ENCODE measurements at regions not wholly inside any gene's neighbourhood (a gene's known extent, or its start where the extent isn't known, plus 50 kb on each side); places are given as distances from the start of the nearest gene placed in this dataset.

GRCh38 chr6:74137911-74138310 is 441.9 kb downstream of the CD109 start:
- ATAC-seq: no peak
- no peak for TF ChIP-seq OSR1 (CRISPR knock-in tag; IDR thresholded peaks at IDR 0.05)
- TF ChIP-seq CSDC2 (CRISPR knock-in tag; IDR thresholded peaks at IDR 0.05): no peak
- TF ChIP-seq TOX (CRISPR knock-in tag; IDR thresholded peaks at IDR 0.05; ENCODE audit: borderline replicate concordance): no peak
- TF ChIP-seq ARNTL (CRISPR knock-in tag; IDR thresholded peaks at IDR 0.05; ENCODE audit: borderline replicate concordance, low read depth): no peak
- TF ChIP-seq, protein P1, sequence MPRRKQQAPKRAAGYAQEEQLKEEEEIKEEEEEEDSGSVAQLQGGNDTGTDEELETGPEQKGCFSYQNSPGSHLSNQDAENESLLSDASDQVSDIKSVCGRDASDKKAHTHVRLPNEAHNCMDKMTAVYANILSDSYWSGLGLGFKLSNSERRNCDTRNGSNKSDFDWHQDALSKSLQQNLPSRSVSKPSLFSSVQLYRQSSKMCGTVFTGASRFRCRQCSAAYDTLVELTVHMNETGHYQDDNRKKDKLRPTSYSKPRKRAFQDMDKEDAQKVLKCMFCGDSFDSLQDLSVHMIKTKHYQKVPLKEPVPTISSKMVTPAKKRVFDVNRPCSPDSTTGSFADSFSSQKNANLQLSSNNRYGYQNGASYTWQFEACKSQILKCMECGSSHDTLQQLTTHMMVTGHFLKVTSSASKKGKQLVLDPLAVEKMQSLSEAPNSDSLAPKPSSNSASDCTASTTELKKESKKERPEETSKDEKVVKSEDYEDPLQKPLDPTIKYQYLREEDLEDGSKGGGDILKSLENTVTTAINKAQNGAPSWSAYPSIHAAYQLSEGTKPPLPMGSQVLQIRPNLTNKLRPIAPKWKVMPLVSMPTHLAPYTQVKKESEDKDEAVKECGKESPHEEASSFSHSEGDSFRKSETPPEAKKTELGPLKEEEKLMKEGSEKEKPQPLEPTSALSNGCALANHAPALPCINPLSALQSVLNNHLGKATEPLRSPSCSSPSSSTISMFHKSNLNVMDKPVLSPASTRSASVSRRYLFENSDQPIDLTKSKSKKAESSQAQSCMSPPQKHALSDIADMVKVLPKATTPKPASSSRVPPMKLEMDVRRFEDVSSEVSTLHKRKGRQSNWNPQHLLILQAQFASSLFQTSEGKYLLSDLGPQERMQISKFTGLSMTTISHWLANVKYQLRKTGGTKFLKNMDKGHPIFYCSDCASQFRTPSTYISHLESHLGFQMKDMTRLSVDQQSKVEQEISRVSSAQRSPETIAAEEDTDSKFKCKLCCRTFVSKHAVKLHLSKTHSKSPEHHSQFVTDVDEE (CRISPR knock-in tag; IDR thresholded peaks at IDR 0.05): no peak
- TF ChIP-seq POU6F1 (CRISPR knock-in tag; IDR thresholded peaks at IDR 0.05; ENCODE audit: borderline replicate concordance, low read depth): no peak
- no peak for TF ChIP-seq BACH2 (CRISPR knock-in tag; IDR thresholded peaks at IDR 0.05; ENCODE audit: borderline replicate concordance)
- TF ChIP-seq PPARA (CRISPR knock-in tag; IDR thresholded peaks at IDR 0.05; ENCODE audit: borderline replicate concordance): no peak
- no peak for TF ChIP-seq ZNF8 (CRISPR knock-in tag; IDR thresholded peaks at IDR 0.05)
- no peak for TF ChIP-seq ZFP30 (CRISPR knock-in tag; IDR thresholded peaks at IDR 0.05)
- TF ChIP-seq CREB5 (CRISPR knock-in tag; IDR thresholded peaks at IDR 0.05; ENCODE audit: low read depth): no peak

DNA sequence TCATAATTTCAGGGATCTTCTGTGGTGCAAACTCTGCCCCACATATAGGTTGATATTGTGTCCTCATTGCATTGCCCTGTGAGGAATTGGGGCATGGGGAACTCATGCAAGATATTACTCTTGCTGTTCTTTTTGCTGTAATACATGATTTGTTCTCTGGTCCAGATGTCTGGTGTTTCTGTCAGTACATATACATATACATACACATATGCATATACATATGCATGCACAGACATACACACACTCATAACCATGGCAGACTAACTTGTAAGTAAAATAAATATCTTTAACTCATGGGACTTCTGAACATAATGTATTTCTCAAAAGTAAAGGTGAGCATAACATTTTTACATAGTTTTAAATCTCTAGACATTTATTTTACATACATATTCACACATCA is 438.3 kb downstream of the CD109 start:
- ATAC-seq: no peak
- TF ChIP-seq SNAI2 (CRISPR knock-in tag; IDR thresholded peaks at IDR 0.05) (no peak), ZFP3 (CRISPR knock-in tag; IDR thresholded peaks at IDR 0.05) (no peak), ZNF565 (CRISPR knock-in tag; conservative IDR thresholded peaks at IDR 0.05; ENCODE audit: low read depth) (no peak), RARB (CRISPR knock-in tag; IDR thresholded peaks at IDR 0.05) (no peak), ESRRG (CRISPR knock-in tag; IDR thresholded peaks at IDR 0.05) (no peak), CREB5 (CRISPR knock-in tag; IDR thresholded peaks at IDR 0.05; ENCODE audit: low read depth) (no peak), PPARA (CRISPR knock-in tag; IDR thresholded peaks at IDR 0.05; ENCODE audit: borderline replicate concordance) (no peak), POU6F1 (CRISPR knock-in tag; IDR thresholded peaks at IDR 0.05; ENCODE audit: borderline replicate concordance, low read depth) (no peak), GLIS3 (CRISPR knock-in tag; IDR thresholded peaks at IDR 0.05) (no peak), BACH2 (CRISPR knock-in tag; IDR thresholded peaks at IDR 0.05; ENCODE audit: borderline replicate concordance) (no peak), ZNF8 (CRISPR knock-in tag; IDR thresholded peaks at IDR 0.05) (no peak)

- no peak for ATAC-seq
- TF ChIP-seq BACH2 (CRISPR knock-in tag; IDR thresholded peaks at IDR 0.05; ENCODE audit: borderline replicate concordance): no peak
- no peak for TF ChIP-seq CREB5 (CRISPR knock-in tag; IDR thresholded peaks at IDR 0.05; ENCODE audit: low read depth)
Measured at GRCh38 chr6:74133073-74133472, 437.1 kb downstream of the CD109 start.

- no peak for TF ChIP-seq ISL1 (CRISPR knock-in tag; IDR thresholded peaks at IDR 0.05)
- TF ChIP-seq TOX (CRISPR knock-in tag; IDR thresholded peaks at IDR 0.05; ENCODE audit: borderline replicate concordance): no peak
- ATAC-seq: no peak
Measured at GRCh38 chr6:74130641-74131040, 434.6 kb downstream of the CD109 start.

All from SK-N-SH treated with all-trans-retinoic acid at 6 μM for 48 hours (cell line).